Medulla oblongata (tissue), 1 donor: ENCODE measurements at regions not wholly inside any gene's neighbourhood (a gene's known extent, or its start where the extent isn't known, plus 50 kb on each side); places are given as distances from the start of the nearest gene placed in this dataset.

ENCODE experiments used
- DNase-seq: peaks from one replicate; pipeline ENCODE4 v3.0.0-alpha.2; 2015; ENCODE audit errors: extremely low spot score

GRCh38 chr9:28318515-28318914, 745.2 kb upstream of the C9orf72 start:
- DNase-seq, result peak; percentile 56

DNA sequence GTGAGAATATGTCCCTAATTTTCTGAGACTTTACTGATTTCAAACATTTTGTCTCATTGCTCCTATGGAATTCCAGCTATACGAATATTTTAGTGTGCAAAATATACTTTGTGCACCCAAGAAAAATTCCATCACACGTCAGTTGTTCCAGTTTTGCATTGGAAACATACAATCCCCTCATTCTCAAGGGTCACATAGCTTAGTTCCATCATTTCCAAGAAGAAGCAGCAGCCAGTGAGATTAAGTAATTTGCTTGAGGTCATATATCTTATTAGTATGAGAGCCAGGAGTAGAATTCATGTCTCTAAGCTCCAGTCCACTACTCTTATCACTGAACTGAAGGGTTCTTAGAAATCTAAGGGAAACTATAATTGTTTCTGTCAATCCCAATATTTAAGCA, 746.7 kb upstream of the C9orf72 start:
- no peak for DNase-seq

- no peak for DNase-seq
Measured at GRCh38 chr9:28320616-28321015, 747.3 kb upstream of the C9orf72 start.

DNA sequence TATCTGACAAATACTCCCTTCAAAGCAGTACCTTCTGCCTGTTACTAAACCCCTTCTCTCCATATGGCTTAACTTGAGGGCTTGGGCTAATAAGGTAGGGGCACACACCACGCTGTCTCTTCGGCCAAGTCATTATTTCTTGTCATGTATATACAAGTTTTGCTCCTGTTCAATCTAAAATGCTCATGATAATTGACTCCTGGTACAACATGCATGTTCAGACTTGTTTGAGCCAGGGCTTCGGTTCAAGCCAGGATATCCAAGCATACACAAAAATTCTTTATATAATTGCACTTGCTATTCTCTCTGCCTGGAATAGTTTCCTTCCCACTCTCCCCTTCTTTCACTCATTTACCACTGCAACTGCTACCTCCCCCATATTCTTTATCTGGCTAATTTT, 756.0 kb upstream of the C9orf72 start:
- DNase-seq, result no peak

DNA sequence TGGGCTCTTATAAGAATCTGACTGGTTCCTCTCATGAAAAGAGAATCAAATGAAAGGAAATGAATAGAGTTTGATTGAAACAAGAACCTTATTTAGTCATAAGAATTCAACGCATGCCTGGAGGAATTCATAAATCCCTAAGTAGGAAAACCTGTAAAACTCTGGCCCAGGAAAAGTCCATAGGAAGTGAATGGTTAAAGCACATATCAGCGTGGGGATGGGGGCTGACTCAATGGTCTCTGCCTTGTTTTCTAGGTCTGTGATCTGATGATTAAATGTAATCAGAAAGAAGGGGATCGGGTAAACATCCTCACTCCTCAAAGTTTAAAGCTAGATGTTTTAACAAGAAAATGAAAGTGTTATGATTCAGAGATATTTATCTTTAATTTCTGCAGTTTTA, 759.4 kb upstream of the C9orf72 start:
- DNase-seq, result no peak

GRCh38 chr9:28341913-28342312, 768.6 kb upstream of the C9orf72 start:
- no peak for DNase-seq

DNA sequence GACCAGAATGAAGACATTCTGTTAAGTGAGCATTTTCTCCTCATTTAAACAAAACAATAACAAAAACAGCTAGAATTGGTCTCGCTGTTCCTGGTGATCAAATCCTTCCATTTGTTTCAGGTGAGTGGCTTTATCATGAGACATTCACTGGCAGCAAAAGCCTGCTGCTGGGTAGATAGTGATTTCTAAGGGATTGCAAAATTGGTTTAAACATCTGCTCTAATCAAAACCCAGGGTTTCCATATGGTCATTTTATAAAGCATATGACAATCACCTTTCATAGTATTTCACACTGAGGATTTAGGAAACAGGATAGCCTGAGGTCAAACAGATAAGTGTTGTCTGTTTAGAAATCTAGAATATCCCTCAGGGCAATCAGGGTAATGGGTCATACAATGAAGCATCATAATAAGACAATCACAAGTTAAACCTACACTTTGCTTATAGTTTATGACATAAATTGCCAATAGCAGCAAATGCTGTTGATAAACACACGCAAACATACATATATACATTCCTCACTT, 769.6 kb upstream of the C9orf72 start:
- DNase-seq, result no peak

DNA sequence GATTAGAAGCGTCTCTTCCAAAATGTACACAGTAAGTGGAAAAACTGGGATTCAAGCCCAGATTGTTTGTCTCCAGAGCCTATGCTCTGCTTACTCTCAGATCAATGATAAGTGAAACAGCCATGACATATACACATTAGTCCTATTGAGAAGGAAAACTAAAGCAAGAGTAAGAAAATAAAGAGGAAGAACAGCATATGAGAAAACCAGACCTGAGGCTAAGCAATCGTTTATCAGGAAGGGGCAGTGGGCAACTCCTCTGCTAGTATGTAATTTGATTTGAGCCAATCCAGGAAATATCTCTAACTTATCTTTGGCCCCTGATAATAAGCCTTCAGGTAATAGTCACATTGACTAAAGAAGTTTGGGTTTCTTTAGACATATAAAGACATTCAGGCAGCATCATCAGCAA, 789.9 kb upstream of the C9orf72 start:
- DNase-seq, result no peak

- peak; percentile 9 for DNase-seq
Measured at GRCh38 chr9:28365020-28365640, 791.8 kb upstream of the C9orf72 start.

DNA sequence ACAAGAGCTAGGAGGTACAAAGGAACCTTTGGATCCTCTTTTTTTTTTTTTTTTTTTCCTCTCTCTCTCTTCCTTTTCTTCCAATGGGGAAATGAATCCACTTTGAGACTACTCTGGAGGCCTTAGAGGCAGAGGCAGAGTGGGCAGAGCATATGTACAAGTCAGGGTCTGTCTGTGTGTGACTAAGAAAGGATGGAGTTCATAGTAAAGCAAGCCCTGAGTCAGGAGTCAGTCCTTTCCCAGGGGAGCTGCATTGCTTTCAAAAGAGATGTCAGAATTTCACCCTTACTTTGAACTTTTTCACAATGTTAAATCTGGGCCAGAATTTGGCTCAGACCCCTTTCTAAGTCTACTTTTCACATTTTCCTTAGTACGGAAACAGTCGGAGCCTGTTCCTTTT, 792.4 kb upstream of the C9orf72 start:
- no peak for DNase-seq

- no peak for DNase-seq
Measured at GRCh38 chr9:28378231-28378630, 805.0 kb upstream of the C9orf72 start.

DNA sequence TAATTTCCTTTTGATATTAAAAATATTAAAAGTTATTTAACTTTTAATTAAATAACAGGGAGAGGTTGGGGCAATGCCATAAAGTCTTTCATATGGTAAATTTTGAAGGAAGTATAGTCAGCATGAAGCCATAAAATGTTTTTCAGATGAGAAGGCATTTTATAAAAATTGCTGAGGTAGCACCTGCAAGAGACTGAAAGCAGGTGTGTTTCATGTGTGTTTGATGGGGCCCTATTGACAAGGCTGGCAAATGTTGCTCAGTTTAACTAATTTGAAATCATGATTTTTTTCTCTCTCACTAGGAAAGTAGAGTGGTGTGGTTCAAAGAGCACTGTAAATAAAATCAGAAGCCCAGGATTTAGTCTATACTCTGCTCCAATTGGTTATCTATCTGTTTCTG, 805.8 kb upstream of the C9orf72 start:
- DNase-seq, result no peak

DNA sequence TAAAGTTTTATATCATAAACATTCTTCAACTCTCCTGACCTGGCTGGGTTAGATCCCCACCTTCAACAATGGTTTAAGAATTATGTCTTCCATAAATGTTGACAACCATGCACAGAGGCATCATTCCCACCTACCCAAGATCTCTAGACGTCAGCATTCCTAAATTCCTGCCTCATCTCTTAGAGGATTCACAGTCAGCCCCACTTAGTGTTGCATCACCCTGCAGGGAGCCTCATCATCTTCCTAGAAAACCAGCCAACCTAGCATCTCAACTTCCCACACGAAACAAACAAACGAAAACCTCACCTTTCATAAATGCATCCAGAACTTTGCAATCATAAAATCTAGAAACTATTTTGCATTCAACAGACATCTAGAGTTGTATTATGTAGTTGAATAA, 816.1 kb upstream of the C9orf72 start:
- no peak for DNase-seq

DNA sequence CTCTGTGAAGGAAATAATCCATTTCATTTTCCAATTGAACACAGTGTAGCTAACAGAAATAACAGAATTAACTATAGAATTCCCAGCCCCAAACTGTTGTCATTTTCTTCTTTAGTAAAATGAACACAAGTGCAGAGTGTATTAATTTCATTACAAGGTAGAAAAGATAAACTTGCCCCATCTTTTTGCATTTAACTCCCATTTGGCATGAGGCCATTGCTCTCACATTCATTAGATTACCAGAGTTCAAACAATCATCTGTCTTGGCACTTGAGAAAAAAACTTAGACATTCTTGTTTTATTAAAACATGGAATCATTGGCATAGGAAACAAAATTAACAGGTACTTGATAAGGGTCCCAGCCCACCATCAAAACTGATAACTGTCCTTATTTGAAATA, 821.5 kb upstream of the C9orf72 start:
- no peak for DNase-seq

DNA sequence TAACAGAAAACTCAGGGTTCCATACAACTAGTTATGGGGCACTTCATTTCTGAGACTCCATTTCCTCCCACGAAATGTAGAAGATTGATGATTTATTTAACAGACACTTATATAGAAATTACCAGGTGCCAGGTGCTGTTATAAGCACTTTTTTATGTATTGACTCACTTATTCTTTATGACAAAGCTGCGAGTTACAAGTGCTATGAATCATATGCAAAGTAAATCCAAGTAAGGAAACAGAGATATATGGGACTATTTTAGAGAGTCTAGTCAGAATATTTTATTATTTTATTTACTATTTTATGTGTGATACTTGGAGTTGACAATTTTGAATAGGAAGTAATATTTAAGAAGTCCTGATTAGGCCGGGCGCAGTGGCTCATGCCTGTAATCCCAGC, 822.8 kb upstream of the C9orf72 start:
- DNase-seq, result no peak

- DNase-seq, result no peak
Measured at GRCh38 chr9:28407351-28407750, 834.1 kb upstream of the C9orf72 start.

GRCh38 chr9:28409919-28410318, 836.6 kb upstream of the C9orf72 start:
- DNase-seq, result no peak

DNA sequence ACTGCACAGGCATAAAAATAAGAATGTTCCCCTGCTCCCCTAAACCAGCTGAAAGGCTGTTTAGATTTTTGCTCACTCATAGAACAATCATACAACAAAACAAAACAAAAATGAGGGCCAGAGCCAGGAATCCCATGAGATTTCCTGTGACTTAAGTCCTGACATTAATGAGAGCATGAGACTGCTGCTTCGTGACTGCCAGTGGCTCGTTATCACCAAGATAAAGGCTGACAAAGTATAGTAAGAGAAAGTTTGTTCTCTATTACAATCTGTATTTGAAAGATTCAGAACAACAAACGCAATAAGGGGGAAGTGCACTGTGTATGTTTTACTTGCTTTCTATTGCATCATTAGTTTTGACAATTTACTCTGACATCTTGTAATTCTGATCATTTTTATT, 837.1 kb upstream of the C9orf72 start:
- no peak for DNase-seq

DNA sequence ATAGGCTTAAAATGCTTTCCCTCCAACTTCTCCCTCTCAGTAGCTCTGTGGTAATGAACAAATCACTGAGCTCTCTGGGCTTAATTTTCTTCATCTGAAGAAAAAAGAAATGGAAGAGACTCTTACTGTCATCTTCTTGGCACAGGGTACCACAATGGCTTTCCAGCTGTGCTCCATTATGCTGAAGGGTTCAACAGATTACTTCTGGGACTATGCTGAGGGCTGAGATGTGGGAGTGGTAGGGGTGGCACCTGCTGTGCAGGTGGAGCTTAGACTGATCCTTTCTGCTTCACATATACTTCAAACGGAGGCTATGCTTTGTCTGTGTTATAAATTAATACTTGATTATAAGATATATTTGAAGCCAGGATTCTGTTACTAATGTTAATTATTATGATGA, 840.2 kb upstream of the C9orf72 start:
- DNase-seq, result no peak

- no peak for DNase-seq
Measured at GRCh38 chr9:28423255-28423654, 850.0 kb upstream of the C9orf72 start.

DNA sequence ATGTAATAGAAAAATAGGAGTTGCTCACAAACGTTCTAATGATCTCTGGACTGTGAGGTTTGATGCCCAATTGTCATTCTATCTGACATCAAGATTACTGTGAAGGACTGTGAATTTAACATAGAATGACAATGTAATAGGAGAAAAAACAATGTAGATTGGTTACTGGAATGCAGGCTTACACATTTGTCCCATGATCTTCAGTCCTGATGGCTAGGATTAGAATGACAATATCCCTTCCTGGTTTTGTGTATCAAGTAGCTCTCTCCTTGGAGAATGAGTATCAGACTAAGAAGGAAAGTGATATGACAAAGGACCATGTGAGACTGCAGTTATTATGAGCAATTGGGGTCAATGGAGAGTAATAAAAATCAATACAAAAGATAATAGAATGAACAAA, 862.2 kb upstream of the C9orf72 start:
- no peak for DNase-seq

GRCh38 chr9:28439688-28440087, 866.4 kb upstream of the C9orf72 start:
- no peak for DNase-seq

DNA sequence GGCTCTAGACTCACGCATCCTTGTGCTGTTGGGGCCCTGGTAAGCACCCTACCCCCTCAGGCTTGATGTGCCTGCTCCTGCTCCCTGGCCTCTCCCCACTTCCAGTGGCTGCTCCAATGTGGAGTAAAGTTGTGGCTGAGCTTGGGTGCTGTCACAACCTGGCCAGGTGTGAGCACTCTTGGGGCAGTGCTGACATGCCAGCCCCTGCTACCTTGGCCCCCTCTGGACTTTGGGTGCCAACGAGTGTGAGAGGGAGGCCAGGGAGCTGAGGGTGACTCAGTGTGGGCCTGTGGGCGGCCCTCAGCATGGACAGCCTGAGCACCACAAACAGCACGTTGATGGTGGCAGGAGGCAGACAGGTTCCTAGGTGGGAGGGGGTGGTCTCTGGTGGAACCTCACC, 870.2 kb upstream of the C9orf72 start:
- DNase-seq, result no peak

DNA sequence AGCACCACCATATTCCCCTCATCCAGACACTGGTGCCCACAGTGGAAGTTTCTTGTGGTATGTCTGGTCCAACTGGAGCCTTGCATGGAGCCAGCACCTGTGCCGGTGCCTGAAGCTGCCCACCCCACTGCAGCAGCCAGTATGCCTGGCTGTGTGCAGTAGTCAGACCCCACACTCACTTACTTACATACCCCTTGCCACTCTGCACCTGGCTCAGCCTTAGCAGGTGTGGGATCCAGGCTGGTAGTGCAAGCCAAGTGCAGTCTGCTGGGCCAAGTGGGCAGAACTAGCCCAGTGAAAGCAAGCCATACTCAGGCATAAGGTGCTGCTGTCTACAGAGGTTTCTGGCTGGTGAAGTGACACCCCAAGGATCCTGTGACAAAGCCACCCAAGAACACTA, 871.4 kb upstream of the C9orf72 start:
- no peak for DNase-seq
